ENCODE measurements at regions not wholly inside any gene's neighbourhood (a gene's known extent, or its start where the extent isn't known, plus 50 kb on each side); places are given as distances from the start of the nearest gene placed in this dataset.

- H3K36me3 ChIP-seq (ENCODE audit: control insufficient read depth in 2 of 2, insufficient read depth in 1 of 2, low read length in 2 of 2), result no peaks in the 10 kb centered on the region
- H3K27ac ChIP-seq (ENCODE audit: extremely low read depth, low read depth, low read length), result no peak overlapping the region
- ChIA-PET POLR2A (no interaction called here), CTCF (no interaction called here)
- H3K4me3 ChIP-seq (ENCODE audit: low read depth, low read length), result no peak overlapping the region
- H3K4me1 ChIP-seq (ENCODE audit: control insufficient read depth, insufficient read depth, low read length), result no peaks in the 10 kb centered on the region
- TF ChIP-seq ZNF530 (tag by site-specific recombination; IDR thresholded peaks at IDR 0.05; ENCODE audit: low read depth) (no peak), SP7 (tag by site-specific recombination; IDR thresholded peaks at IDR 0.05) (no peak), ZNF24 (tag by site-specific recombination; IDR thresholded peaks at IDR 0.05) (no peak), ZNF785 (tag by site-specific recombination; IDR thresholded peaks at IDR 0.05) (no peak), ZNF660 (tag by site-specific recombination; IDR thresholded peaks at IDR 0.05) (no peak), WT1 (tag by site-specific recombination; IDR thresholded peaks at IDR 0.05) (no peak), ZNF639 (tag by site-specific recombination; IDR thresholded peaks at IDR 0.05) (no peak), AEBP2 (tag by site-specific recombination; IDR thresholded peaks at IDR 0.05; ENCODE audit: borderline replicate concordance) (no peak), ZBTB44 (tag by site-specific recombination; IDR thresholded peaks at IDR 0.05) (no peak), ZNF324 (tag by site-specific recombination; IDR thresholded peaks at IDR 0.05) (no peak), ZNF274 (IDR thresholded peaks at IDR 0.05; ENCODE audit: low read length) (no peak), ZNF274 (tag by site-specific recombination; IDR thresholded peaks at IDR 0.05; ENCODE audit: borderline replicate concordance) (no peak), ZNF623 (tag by site-specific recombination; IDR thresholded peaks at IDR 0.05) (no peak), KLF1 (tag by site-specific recombination; IDR thresholded peaks at IDR 0.05) (no peak), SP3 (tag by site-specific recombination; IDR thresholded peaks at IDR 0.05) (no peak), ZNF16 (tag by site-specific recombination; IDR thresholded peaks at IDR 0.05; ENCODE audit: low read depth) (no peak), ZNF449 (tag by site-specific recombination; IDR thresholded peaks at IDR 0.05) (no peak), ZNF654 (tag by site-specific recombination; IDR thresholded peaks at IDR 0.05; ENCODE audit: low read depth) (no peak), ZNF777 (tag by site-specific recombination; IDR thresholded peaks at IDR 0.05; ENCODE audit: borderline replicate concordance) (no peak), ZNF148 (tag by site-specific recombination; IDR thresholded peaks at IDR 0.05; ENCODE audit: borderline replicate concordance) (no peak), ZNF398 (tag by site-specific recombination; IDR thresholded peaks at IDR 0.05) (no peak)
- H3K9me3 ChIP-seq (ENCODE audit: control insufficient read depth, insufficient read depth, low read depth, low read length), result no peaks in the 10 kb centered on the region
Observed at GRCh38 chr2:239790721-239791120, 234.4 kb downstream of the NDUFA10 start.

All from HEK293 (cell line).